ENCODE measurements at regions not wholly inside any gene's neighbourhood (a gene's known extent, or its start where the extent isn't known, plus 50 kb on each side); places are given as distances from the start of the nearest gene placed in this dataset.
"Not testable (repeated sequence)": the region's sequence is repeated elsewhere in the genome, so short reads cannot be mapped to it uniquely, and the experiment has no call there.

DNA sequence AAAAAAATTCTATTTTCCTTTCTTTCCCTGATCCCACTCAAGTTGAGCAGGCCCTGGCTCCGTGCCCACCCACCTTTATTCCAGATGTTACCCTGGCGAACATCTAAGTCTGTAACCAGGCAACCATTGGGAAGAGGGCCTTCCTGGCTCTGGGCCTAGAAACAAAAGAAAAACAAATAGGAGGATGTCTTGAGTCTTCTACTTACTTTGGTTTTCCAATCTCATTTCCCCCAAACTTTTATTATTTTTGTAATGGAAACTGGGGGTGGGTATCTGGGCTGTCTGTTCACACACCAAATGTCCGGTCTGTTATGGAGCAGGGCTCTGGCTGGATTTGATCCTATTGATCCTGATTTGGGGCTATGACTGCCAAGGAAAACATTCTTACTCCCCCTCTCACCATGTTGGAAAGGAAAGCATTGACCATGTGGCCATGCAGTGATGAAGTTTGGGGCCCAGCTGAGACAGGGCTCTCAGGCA lies 744.1 kb downstream of the DHX35 start:
- Histone ChIP-seq H3K36me3 (replicated peaks in 1 of 2; ENCODE audit: control insufficient read depth in 1 of 2, insufficient read depth in 2 of 2, low read length in 2 of 2) (no peaks in the 10 kb centered on the region), H3K4me2 (replicated peaks; ENCODE audit: extremely low read depth, low read length, poor library complexity, severe bottlenecking) (no peak overlapping the region), H3K4me3 (replicated peaks in 1 of 3; ENCODE audit: low read depth in 2 of 3, low read length in 3 of 3) (no peak overlapping the region), H3K9me3 (replicated peaks in 1 of 2; ENCODE audit: control insufficient read depth in 1 of 2, insufficient read depth in 1 of 2, low read length in 2 of 2) (peaks cover 0 to 4% of the 10 kb centered on the region in 2 donors), H3K27me3 (ENCODE audit: control insufficient read depth in 2 of 2, insufficient read depth in 2 of 2, low read length in 2 of 2) (no peaks in the 10 kb centered on the region), H3K79me2 (ENCODE audit: insufficient read depth, low read length) (no peaks in the 10 kb centered on the region), H3K9ac (ENCODE audit: insufficient read depth, low read length, poor library complexity, severe bottlenecking) (no peak overlapping the region), H2AFZ (ENCODE audit: insufficient read depth, low read depth, low read length, poor library complexity, severe bottlenecking) (no peak overlapping the region), H3K4me1 (ENCODE audit: control insufficient read depth in 1 of 2, insufficient read depth in 2 of 2, low read length in 2 of 2) (no peaks in the 10 kb centered on the region), H3K27ac (ENCODE audit: low read depth in 1 of 2, low read length in 2 of 2) (no peak overlapping the region), H4K20me1 (ENCODE audit: insufficient read depth, low read length) (no peaks in the 10 kb centered on the region)
- Mint-ChIP-seq H3K9me3 (peaks cover 0 to 5% (median 2%) of the 10 kb centered on the region in 7 donors), H3K36me3 (no peaks in the 10 kb centered on the region), H3K4me3 (no peak overlapping the region), H3K4me1 (no peaks in the 10 kb centered on the region), H3K27me3 (ENCODE audit: low read depth in 3 of 3) (no peaks in the 10 kb centered on the region), H3K27ac (no peak overlapping the region)
- no peak for DNase-seq
- TF ChIP-seq, protein P1, sequence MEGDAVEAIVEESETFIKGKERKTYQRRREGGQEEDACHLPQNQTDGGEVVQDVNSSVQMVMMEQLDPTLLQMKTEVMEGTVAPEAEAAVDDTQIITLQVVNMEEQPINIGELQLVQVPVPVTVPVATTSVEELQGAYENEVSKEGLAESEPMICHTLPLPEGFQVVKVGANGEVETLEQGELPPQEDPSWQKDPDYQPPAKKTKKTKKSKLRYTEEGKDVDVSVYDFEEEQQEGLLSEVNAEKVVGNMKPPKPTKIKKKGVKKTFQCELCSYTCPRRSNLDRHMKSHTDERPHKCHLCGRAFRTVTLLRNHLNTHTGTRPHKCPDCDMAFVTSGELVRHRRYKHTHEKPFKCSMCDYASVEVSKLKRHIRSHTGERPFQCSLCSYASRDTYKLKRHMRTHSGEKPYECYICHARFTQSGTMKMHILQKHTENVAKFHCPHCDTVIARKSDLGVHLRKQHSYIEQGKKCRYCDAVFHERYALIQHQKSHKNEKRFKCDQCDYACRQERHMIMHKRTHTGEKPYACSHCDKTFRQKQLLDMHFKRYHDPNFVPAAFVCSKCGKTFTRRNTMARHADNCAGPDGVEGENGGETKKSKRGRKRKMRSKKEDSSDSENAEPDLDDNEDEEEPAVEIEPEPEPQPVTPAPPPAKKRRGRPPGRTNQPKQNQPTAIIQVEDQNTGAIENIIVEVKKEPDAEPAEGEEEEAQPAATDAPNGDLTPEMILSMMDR (IDR thresholded peaks at IDR 0.05), result no peak
- 80% methylated on average over 1 of the region's 3 CpGs for WGBS (ENCODE audit: insufficient coverage)
- intact Hi-C loops (cut with micrococcal nuclease), result no loop called here

DNA sequence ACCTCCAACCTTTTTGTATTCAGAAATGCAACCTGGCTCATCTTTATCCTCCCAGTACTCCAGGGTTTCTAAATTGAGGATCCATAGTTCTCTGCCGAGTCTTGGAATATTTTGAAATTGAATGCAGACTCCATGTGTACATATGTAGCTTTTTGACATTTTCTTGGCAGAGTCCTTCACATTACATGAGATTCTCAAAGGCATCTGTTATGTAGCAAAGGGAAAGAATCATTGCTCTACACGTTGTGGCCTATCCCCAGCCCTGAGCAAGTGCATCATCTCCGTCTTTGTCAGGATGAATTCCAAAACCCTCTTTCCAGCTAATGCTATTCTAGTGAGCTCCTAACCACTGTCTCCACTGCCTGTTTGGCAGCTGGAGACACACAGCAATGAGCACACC lies 742.9 kb downstream of the DHX35 start:
- TF ChIP-seq, protein P1 (IDR thresholded peaks at IDR 0.05), result no peak
- Histone ChIP-seq H3K36me3 (replicated peaks in 1 of 2; ENCODE audit: control insufficient read depth in 1 of 2, insufficient read depth in 2 of 2, low read length in 2 of 2) (no peaks in the 10 kb centered on the region), H3K9me3 (replicated peaks in 1 of 2; ENCODE audit: control insufficient read depth in 1 of 2, insufficient read depth in 1 of 2, low read length in 2 of 2) (peaks cover 0 to 4% of the 10 kb centered on the region in 2 donors), H3K9ac (ENCODE audit: insufficient read depth, low read length, poor library complexity, severe bottlenecking) (no peak overlapping the region), H3K79me2 (ENCODE audit: insufficient read depth, low read length) (no peaks in the 10 kb centered on the region), H3K27me3 (ENCODE audit: control insufficient read depth in 2 of 2, insufficient read depth in 2 of 2, low read length in 2 of 2) (no peaks in the 10 kb centered on the region), H3K4me3 (replicated peaks in 1 of 3; ENCODE audit: low read depth in 2 of 3, low read length in 3 of 3) (no peak overlapping the region), H3K4me2 (replicated peaks; ENCODE audit: extremely low read depth, low read length, poor library complexity, severe bottlenecking) (no peak overlapping the region), H3K27ac (ENCODE audit: low read depth in 1 of 2, low read length in 2 of 2) (no peak overlapping the region), H3K4me1 (ENCODE audit: control insufficient read depth in 1 of 2, insufficient read depth in 2 of 2, low read length in 2 of 2) (no peaks in the 10 kb centered on the region), H4K20me1 (ENCODE audit: insufficient read depth, low read length) (no peaks in the 10 kb centered on the region), H2AFZ (ENCODE audit: insufficient read depth, low read depth, low read length, poor library complexity, severe bottlenecking) (no peak overlapping the region)
- no CpG with 5 or more reads among the region's 3 CpGs for WGBS (ENCODE audit: insufficient coverage)
- peaks cover 0 to 7% (median 2%) of the 10 kb centered on the region in 7 donors for H3K9me3 Mint-ChIP-seq
- intact Hi-C loops (cut with micrococcal nuclease), result no loop called here
- no peaks in the 10 kb centered on the region for H3K36me3 Mint-ChIP-seq
- H3K4me1 Mint-ChIP-seq, result no peaks in the 10 kb centered on the region
- H3K4me3 Mint-ChIP-seq, result no peak overlapping the region
- H3K27me3 Mint-ChIP-seq (ENCODE audit: low read depth in 3 of 3), result no peaks in the 10 kb centered on the region
- H3K27ac Mint-ChIP-seq, result no peak overlapping the region
- no peak for DNase-seq

DNA sequence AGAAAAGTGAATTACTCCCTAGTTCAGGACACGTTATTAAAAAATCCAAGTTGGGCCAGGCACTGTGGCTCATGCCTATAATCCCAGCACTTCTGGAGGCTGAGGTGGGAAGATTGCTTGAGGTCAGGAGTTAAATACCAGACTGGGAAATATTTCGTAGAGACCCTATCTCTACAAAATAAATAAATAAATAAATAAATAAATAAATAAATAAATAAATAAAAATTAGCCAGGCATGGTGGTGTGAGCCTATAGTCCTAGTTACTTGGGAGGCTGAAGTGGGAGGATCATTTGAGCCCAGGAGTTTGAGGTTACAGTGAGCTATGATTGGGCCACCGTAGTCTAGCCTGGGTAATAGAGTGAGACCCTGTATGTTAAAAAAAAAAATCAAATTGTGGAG lies 741.2 kb downstream of the DHX35 start:
- not testable (repeated sequence) for H3K4me1 Mint-ChIP-seq
- WGBS (ENCODE audit: insufficient coverage), result no CpG with 5 or more reads among the region's 3 CpGs

More for the DNA sequence above, 741.2 kb downstream of the DHX35 start:
- H3K36me3 ChIP-seq (replicated peaks in 1 of 2; ENCODE audit: control insufficient read depth in 1 of 2, insufficient read depth in 2 of 2, low read length in 2 of 2); H3K4me1 ChIP-seq (ENCODE audit: control insufficient read depth in 1 of 2, insufficient read depth in 2 of 2, low read length in 2 of 2); H3K27ac ChIP-seq (ENCODE audit: low read depth in 1 of 2, low read length in 2 of 2); H3K27me3 Mint-ChIP-seq (ENCODE audit: low read depth in 3 of 3); H3K36me3 Mint-ChIP-seq; H2AFZ ChIP-seq (ENCODE audit: insufficient read depth, low read depth, low read length, poor library complexity, severe bottlenecking); H3K4me2 ChIP-seq (replicated peaks; ENCODE audit: extremely low read depth, low read length, poor library complexity, severe bottlenecking); H3K9me3 ChIP-seq (replicated peaks in 1 of 2; ENCODE audit: control insufficient read depth in 1 of 2, insufficient read depth in 1 of 2, low read length in 2 of 2); H3K9ac ChIP-seq (ENCODE audit: insufficient read depth, low read length, poor library complexity, severe bottlenecking); DNase-seq; H3K27me3 ChIP-seq (ENCODE audit: control insufficient read depth in 2 of 2, insufficient read depth in 2 of 2, low read length in 2 of 2); H3K4me3 ChIP-seq (replicated peaks in 1 of 3; ENCODE audit: low read depth in 2 of 3, low read length in 3 of 3); H3K9me3 Mint-ChIP-seq; H4K20me1 ChIP-seq (ENCODE audit: insufficient read depth, low read length); H3K27ac Mint-ChIP-seq; H3K4me3 Mint-ChIP-seq; H3K79me2 ChIP-seq (ENCODE audit: insufficient read depth, low read length); intact Hi-C loops (cut with micrococcal nuclease): not testable (repeated sequence)
